Trophoblast cell (in vitro differentiated cells and primary cell): ENCODE measurements at regions not wholly inside any gene's neighbourhood (a gene's known extent, or its start where the extent isn't known, plus 50 kb on each side); places are given as distances from the start of the nearest gene placed in this dataset.

ENCODE experiments used
- DNase-seq, 2 donors: peaks; one replicate each; pipeline ENCODE4 v3.0.0-alpha.2; 2016
- H2AFZ ChIP-seq: 2 replicates; pipeline ENCODE4 v1.6.1; 2013; ENCODE audit warnings: low read length, moderate library complexity, mild to moderate bottlenecking; ENCODE audit not compliant: insufficient read depth, poor library complexity
- H2AK5ac ChIP-seq: 2 replicates; pipeline ENCODE4 v1.6.1; 2013; ENCODE audit warnings: mild to moderate bottlenecking, low read length
- H2BK120ac ChIP-seq: 2 replicates; pipeline ENCODE4 v1.6.1; 2013; ENCODE audit warnings: low read length, mild to moderate bottlenecking, moderate library complexity; ENCODE audit not compliant: insufficient read depth, poor library complexity
- H2BK12ac ChIP-seq: 2 replicates; pipeline ENCODE4 v1.6.1; 2013; ENCODE audit warnings: mild to moderate bottlenecking, low read length, moderate library complexity
- H2BK5ac ChIP-seq: 2 replicates; pipeline ENCODE4 v1.6.1; 2013; ENCODE audit warnings: low read length, low read depth, moderate library complexity, mild to moderate bottlenecking; ENCODE audit not compliant: poor library complexity
- H3K14ac ChIP-seq: 2 replicates; pipeline ENCODE4 v1.6.1; 2013; ENCODE audit warnings: mild to moderate bottlenecking, low read length
- H3K18ac ChIP-seq: 2 replicates; pipeline ENCODE4 v1.6.1; 2013; ENCODE audit warnings: mild to moderate bottlenecking, low read length
- H3K23ac ChIP-seq: 2 replicates; pipeline ENCODE4 v1.6.1; 2013; ENCODE audit warnings: low read length
- H3K27ac ChIP-seq: 2 replicates; pipeline ENCODE4 v1.5.1; 2013; ENCODE audit warnings: low read depth, mild to moderate bottlenecking, inconsistent platforms, low read length, moderate library complexity
- H3K27me3 ChIP-seq: 2 replicates; pipeline ENCODE4 v1.6.1; 2013; ENCODE audit warnings: inconsistent platforms, mild to moderate bottlenecking, low read length, moderate library complexity; ENCODE audit not compliant: insufficient read depth
- H3K36me3 ChIP-seq, 2 experiments: 1 replicate in 1 of 2; 2 replicates in 1 of 2; pipeline ENCODE4 v1.6.1; 2013; ENCODE audit warnings: low read length in 2 of 2, mild to moderate bottlenecking in 2 of 2, moderate library complexity in 1 of 2; ENCODE audit not compliant: insufficient read depth in 2 of 2, control insufficient read depth in 1 of 2
- H3K4ac ChIP-seq: 2 replicates; pipeline ENCODE4 v1.6.1; 2013; ENCODE audit warnings: low read depth, mild to moderate bottlenecking, low read length, moderate library complexity
- H3K4me1 ChIP-seq, 2 experiments: 1 replicate in 1 of 2; 2 replicates in 1 of 2; pipeline ENCODE4 v1.6.1; 2013; ENCODE audit warnings: low read length in 2 of 2, mild to moderate bottlenecking in 2 of 2, moderate library complexity in 1 of 2; ENCODE audit not compliant: insufficient read depth in 2 of 2, control insufficient read depth in 1 of 2
- H3K4me2 ChIP-seq: 2 replicates; pipeline ENCODE4 v1.6.1; 2013; ENCODE audit warnings: inconsistent platforms, mild to moderate bottlenecking, low read length, moderate library complexity
- H3K4me3 ChIP-seq: 2 replicates; pipeline ENCODE4 v1.5.1; 2013; ENCODE audit warnings: mild to moderate bottlenecking, low read depth, low read length, inconsistent platforms
- H3K79me1 ChIP-seq: one replicate; pipeline ENCODE4 v1.6.1; 2013; ENCODE audit warnings: low read length
- H3K79me2 ChIP-seq: 2 replicates; pipeline ENCODE4 v1.6.1; 2013; ENCODE audit warnings: low read length, mild to moderate bottlenecking; ENCODE audit not compliant: control insufficient read depth, insufficient read depth, poor library complexity
- H3K9ac ChIP-seq: 2 replicates; pipeline ENCODE4 v1.6.1; 2013; ENCODE audit warnings: mild to moderate bottlenecking, low read length
- H3K9me3 ChIP-seq: 2 replicates; pipeline ENCODE4 v1.6.1; 2013; ENCODE audit warnings: low read depth, mild to moderate bottlenecking, control low read depth, inconsistent platforms, low read length; ENCODE audit not compliant: insufficient read depth
- H4K12ac ChIP-seq: 2 replicates; pipeline ENCODE4 v1.6.1; 2013; ENCODE audit warnings: low read depth, mild to moderate bottlenecking, low read length, moderate library complexity
- H4K8ac ChIP-seq: 2 replicates; pipeline ENCODE4 v1.6.1; 2013; ENCODE audit warnings: low read depth, mild to moderate bottlenecking, low read length, moderate library complexity
- H4K91ac ChIP-seq: one replicate; pipeline ENCODE4 v1.6.1; 2013; ENCODE audit warnings: low read depth, mild to moderate bottlenecking, low read length, moderate library complexity
- WGBS: extraction: QIAGEN DNeasy Blood & Tissue Kit; methylation state at CpG from one replicate; pipeline ENCODE4 v1.1.7; 2013; ENCODE audit warnings: missing lambda C conversion rate; ENCODE audit not compliant: insufficient read length, insufficient coverage; ENCODE audit errors: extremely low coverage; 5-methylcytosine and 5-hydroxymethylcytosine counted together

GRCh38 chr11:15333407-15333806 is 218.7 kb downstream of the INSC start:
- H3K36me3 ChIP-seq, result no peaks in the 10 kb centered on the region
- H4K91ac ChIP-seq, result no peak overlapping the region
- no CpG with 5 or more reads among the region's 1 CpG for WGBS
- H3K4me1 ChIP-seq, result peaks cover 0 to 2% of the 10 kb centered on the region in 2 experiments
- H2AK5ac ChIP-seq, result no peak overlapping the region
- no peaks in the 10 kb centered on the region for H3K79me2 ChIP-seq
- H3K79me1 ChIP-seq, result no peaks in the 10 kb centered on the region
- no peak overlapping the region for H3K9ac ChIP-seq
- H2BK12ac ChIP-seq, result no peak overlapping the region
- H4K12ac ChIP-seq, result no peak overlapping the region
- no peak overlapping the region for H3K4me2 ChIP-seq
- no peak overlapping the region for H2AFZ ChIP-seq
- no peaks in the 10 kb centered on the region for H3K27me3 ChIP-seq
- DNase-seq, result no peak
- H3K4ac ChIP-seq, result no peak overlapping the region
- no peak overlapping the region for H3K14ac ChIP-seq
- no peak overlapping the region for H3K18ac ChIP-seq
- no peak overlapping the region for H2BK120ac ChIP-seq
- no peak overlapping the region for H3K23ac ChIP-seq
- no peak overlapping the region for H3K27ac ChIP-seq
- H3K9me3 ChIP-seq, result no peaks in the 10 kb centered on the region
- H4K8ac ChIP-seq, result no peak overlapping the region
- H3K4me3 ChIP-seq, result no peak overlapping the region
- H2BK5ac ChIP-seq, result no peak overlapping the region

DNA sequence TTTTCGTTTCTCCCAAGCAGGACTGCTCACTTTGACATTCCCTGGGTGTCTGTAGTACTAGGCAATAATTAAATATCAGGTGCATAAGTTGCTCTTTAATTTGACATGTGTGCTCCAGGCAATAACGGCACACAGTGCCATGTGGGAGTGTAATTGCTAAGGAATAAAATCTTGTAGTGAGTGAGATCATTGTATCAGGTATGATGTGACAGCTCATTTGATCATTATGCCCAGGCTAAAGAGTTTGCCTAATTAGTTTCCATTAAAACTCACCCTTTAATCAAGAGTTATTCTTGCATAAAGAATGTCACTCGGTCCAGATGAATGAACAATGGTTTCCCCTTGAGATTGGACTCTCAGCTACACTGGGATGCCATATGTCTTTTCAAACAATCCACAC is 220.0 kb downstream of the INSC start:
- Histone ChIP-seq H2BK120ac (no peak overlapping the region), H3K27me3 (no peaks in the 10 kb centered on the region), H2BK12ac (no peak overlapping the region), H3K36me3 (no peaks in the 10 kb centered on the region), H4K91ac (no peak overlapping the region), H3K9ac (no peak overlapping the region), H3K27ac (no peak overlapping the region), H2BK5ac (no peak overlapping the region), H4K8ac (no peak overlapping the region), H3K4ac (no peak overlapping the region), H3K18ac (no peak overlapping the region), H3K23ac (no peak overlapping the region), H3K79me1 (no peaks in the 10 kb centered on the region), H2AFZ (no peak overlapping the region), H3K4me3 (no peak overlapping the region), H3K4me2 (no peak overlapping the region), H3K14ac (no peak overlapping the region), H3K4me1 (peaks cover 0 to 2% of the 10 kb centered on the region in 2 experiments), H2AK5ac (no peak overlapping the region), H3K9me3 (no peaks in the 10 kb centered on the region), H3K79me2 (no peaks in the 10 kb centered on the region), H4K12ac (no peak overlapping the region)
- no peak for DNase-seq
- no CpG with 5 or more reads among the region's 3 CpGs for WGBS

DNA sequence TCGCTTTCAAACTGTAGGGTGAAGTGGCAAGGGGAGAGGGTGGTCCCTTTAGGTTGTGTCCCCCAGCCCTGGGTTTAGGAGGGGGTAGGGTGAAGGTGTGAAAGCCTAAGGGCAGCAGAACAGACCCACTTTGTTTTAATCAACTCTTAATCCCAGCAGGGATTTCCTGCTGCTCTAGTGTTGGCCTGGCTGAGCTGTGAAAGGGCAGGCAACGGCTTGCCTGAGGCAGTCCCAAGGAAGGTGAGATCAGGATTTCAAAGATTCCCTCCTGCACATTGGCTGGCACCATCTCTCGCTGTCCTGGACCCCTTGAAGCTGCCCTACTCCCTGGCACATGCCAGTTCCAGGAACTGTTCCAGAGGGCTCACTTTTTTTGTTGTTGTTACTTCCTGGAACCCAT is 221.3 kb downstream of the INSC start:
- Histone ChIP-seq H4K91ac (no peak overlapping the region), H3K4me3 (no peak overlapping the region), H3K27ac (no peak overlapping the region), H2BK120ac (no peak overlapping the region), H3K4me1 (peaks cover 0 to 2% of the 10 kb centered on the region in 2 experiments), H3K18ac (no peak overlapping the region), H3K14ac (no peak overlapping the region), H3K4ac (no peak overlapping the region), H3K23ac (no peak overlapping the region), H3K79me2 (no peaks in the 10 kb centered on the region), H3K4me2 (no peak overlapping the region), H3K79me1 (no peaks in the 10 kb centered on the region), H2AK5ac (no peak overlapping the region), H3K9ac (no peak overlapping the region), H3K27me3 (no peaks in the 10 kb centered on the region), H3K36me3 (no peaks in the 10 kb centered on the region), H3K9me3 (no peaks in the 10 kb centered on the region), H2BK12ac (no peak overlapping the region), H2BK5ac (no peak overlapping the region), H2AFZ (no peak overlapping the region), H4K8ac (no peak overlapping the region), H4K12ac (no peak overlapping the region)
- WGBS, result no CpG with 5 or more reads among the region's 3 CpGs
- no peak for DNase-seq

DNA sequence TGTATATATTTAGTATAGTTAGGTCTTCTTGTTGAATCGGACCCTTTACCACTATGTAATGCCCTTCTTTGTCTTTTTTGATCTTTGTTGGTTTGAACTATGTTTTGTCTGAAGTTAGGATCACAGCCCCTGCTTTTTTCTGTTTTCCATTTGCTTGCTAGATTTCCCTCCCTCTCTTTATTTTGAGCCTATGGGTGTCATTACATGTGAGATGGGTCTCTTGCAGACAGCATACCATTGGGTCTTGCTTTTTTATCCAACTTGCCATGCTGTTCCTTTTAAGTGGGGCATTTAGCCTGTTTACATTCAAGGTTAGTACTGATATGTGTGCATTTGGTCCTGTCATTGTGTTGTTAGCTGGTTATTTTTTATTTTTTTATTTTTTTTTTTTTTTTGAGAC is 224.6 kb downstream of the INSC start:
- WGBS, result no CpG with 5 or more reads among the region's 1 CpG
- Histone ChIP-seq H3K27ac (no peak overlapping the region), H3K4ac (no peak overlapping the region), H3K79me2 (no peaks in the 10 kb centered on the region), H3K9me3 (no peaks in the 10 kb centered on the region), H3K36me3 (no peaks in the 10 kb centered on the region), H3K9ac (no peak overlapping the region), H3K79me1 (no peaks in the 10 kb centered on the region), H3K23ac (no peak overlapping the region), H2BK5ac (no peak overlapping the region), H4K12ac (no peak overlapping the region), H3K27me3 (no peaks in the 10 kb centered on the region), H3K4me2 (no peak overlapping the region), H2AFZ (no peak overlapping the region), H2BK12ac (no peak overlapping the region), H2AK5ac (no peak overlapping the region), H3K18ac (no peak overlapping the region), H4K91ac (no peak overlapping the region), H3K4me3 (no peak overlapping the region), H3K14ac (no peak overlapping the region), H3K4me1 (peaks cover 0 to 2% of the 10 kb centered on the region in 2 experiments), H4K8ac (no peak overlapping the region), H2BK120ac (no peak overlapping the region)
- no peak for DNase-seq
